Gastroesophageal sphincter (tissue), 3 donors: ENCODE measurements at regions not wholly inside any gene's neighbourhood (a gene's known extent, or its start where the extent isn't known, plus 50 kb on each side); places are given as distances from the start of the nearest gene placed in this dataset.

ENCODE experiments used
- CTCF ChIP-seq, 4 experiments: fragments of 200-600 bp in 2 of 4; fragments of 450-650 bp in 2 of 4; sonication (generic) in 1 of 4; IDR thresholded peaks; one replicate each; pipeline ENCODE4 v1.5.1; 2017 to 2019; ENCODE audit warnings: antibody characterized with exemption in 4 of 4, mild to moderate bottlenecking in 2 of 4, moderate library complexity in 2 of 4
- EP300 ChIP-seq: sonication (generic); formaldehyde crosslinking; IDR thresholded peaks from one replicate; pipeline ENCODE4 v1.6.1; 2017; ENCODE audit warnings: antibody characterized with exemption, mild to moderate bottlenecking
- POLR2AphosphoS5 ChIP-seq: sonication (generic); formaldehyde crosslinking; IDR thresholded peaks from one replicate; pipeline ENCODE4 v1.6.1; 2017; ENCODE audit warnings: antibody characterized with exemption

GRCh38 chrX:40283981-40284380 is 186.2 kb upstream of the BCOR start:
- no peak for TF ChIP-seq CTCF (IDR thresholded peaks at IDR 0.05)
- no peak for TF ChIP-seq POLR2AphosphoS5
- TF ChIP-seq EP300 = no peak
